Fibroblast of villous mesenchyme (primary cell): ENCODE measurements at regions not wholly inside any gene's neighbourhood (a gene's known extent, or its start where the extent isn't known, plus 50 kb on each side); places are given as distances from the start of the nearest gene placed in this dataset.

Experiments
- DNase-seq: peaks from one replicate; pipeline ENCODE4 v3.0.0-alpha.2; 2010; ENCODE audit warnings: low read depth
- H3K4me3 ChIP-seq: 2 replicates; pipeline ENCODE4 v1.5.1; 2011; ENCODE audit warnings: low read depth, mild to moderate bottlenecking, low read length
- TF ChIP-seq, protein P1 (sequence below): IDR thresholded peaks from 2 replicates; pipeline ENCODE4 v1.5.1; 2012; ENCODE audit warnings: low read depth, mild to moderate bottlenecking, low read length; ENCODE audit not compliant: insufficient read depth

- no peak overlapping the region for H3K4me3 ChIP-seq
- no peak for DNase-seq
- TF ChIP-seq, protein P1, sequence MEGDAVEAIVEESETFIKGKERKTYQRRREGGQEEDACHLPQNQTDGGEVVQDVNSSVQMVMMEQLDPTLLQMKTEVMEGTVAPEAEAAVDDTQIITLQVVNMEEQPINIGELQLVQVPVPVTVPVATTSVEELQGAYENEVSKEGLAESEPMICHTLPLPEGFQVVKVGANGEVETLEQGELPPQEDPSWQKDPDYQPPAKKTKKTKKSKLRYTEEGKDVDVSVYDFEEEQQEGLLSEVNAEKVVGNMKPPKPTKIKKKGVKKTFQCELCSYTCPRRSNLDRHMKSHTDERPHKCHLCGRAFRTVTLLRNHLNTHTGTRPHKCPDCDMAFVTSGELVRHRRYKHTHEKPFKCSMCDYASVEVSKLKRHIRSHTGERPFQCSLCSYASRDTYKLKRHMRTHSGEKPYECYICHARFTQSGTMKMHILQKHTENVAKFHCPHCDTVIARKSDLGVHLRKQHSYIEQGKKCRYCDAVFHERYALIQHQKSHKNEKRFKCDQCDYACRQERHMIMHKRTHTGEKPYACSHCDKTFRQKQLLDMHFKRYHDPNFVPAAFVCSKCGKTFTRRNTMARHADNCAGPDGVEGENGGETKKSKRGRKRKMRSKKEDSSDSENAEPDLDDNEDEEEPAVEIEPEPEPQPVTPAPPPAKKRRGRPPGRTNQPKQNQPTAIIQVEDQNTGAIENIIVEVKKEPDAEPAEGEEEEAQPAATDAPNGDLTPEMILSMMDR, result no peak
Measured at GRCh38 chr19:29387586-29387985, 138.2 kb upstream of the VSTM2B start.

GRCh38 chr19:29389495-29389894, 136.3 kb upstream of the VSTM2B start:
- TF ChIP-seq, protein P1, result no peak
- H3K4me3 ChIP-seq, result no peak overlapping the region
- no peak for DNase-seq

GRCh38 chr19:29390742-29391141, 135.1 kb upstream of the VSTM2B start:
- TF ChIP-seq, protein P1, result no peak
- no peak overlapping the region for H3K4me3 ChIP-seq
- DNase-seq, result no peak

GRCh38 chr19:29393915-29394460, 131.8 kb upstream of the VSTM2B start:
- DNase-seq, result no peak
- TF ChIP-seq, protein P1, result no peak
- no peak overlapping the region for H3K4me3 ChIP-seq

DNA sequence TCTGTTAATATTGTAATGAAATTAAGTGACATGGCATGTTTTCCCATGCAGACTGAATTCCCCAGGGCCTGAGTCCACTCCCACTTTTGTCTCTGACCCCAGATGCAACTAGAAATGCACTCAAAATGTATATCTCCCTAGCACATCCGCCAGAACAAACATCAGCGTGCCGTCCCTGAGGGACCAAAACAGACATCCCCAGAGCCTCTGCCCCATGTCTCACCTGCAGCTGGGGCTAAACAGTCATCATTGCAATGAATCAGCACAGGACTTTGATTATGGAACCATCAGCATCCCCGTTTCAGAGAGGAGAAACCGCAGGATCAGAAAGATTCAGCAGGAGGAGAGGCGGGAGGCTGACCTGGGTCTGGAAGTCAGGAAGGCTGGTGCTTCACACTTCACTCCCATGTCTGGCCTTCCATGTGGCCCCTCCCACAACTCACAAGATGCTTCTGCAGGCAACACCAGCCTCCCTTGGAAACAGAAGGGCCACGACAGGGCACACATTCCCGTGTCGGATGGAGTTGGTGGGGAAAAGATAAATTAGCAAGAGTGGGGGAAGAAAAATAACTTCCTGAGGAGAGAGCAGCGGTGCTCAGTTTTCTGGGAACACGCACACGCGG, 130.6 kb upstream of the VSTM2B start:
- TF ChIP-seq, protein P1, result no peak
- no peak overlapping the region for H3K4me3 ChIP-seq
- DNase-seq, result no peak

- no peak overlapping the region for H3K4me3 ChIP-seq
- TF ChIP-seq, protein P1, result no peak
- no peak for DNase-seq
Measured at GRCh38 chr19:29395734-29396414, 129.9 kb upstream of the VSTM2B start.

- H3K4me3 ChIP-seq, result no peak overlapping the region
- TF ChIP-seq, protein P1, result no peak
- DNase-seq, result no peak
Measured at GRCh38 chr19:29396925-29397324, 128.9 kb upstream of the VSTM2B start.
